GM21515 (cell line): ENCODE measurements at regions not wholly inside any gene's neighbourhood (a gene's known extent, or its start where the extent isn't known, plus 50 kb on each side); places are given as distances from the start of the nearest gene placed in this dataset.

Experiments used
- ATAC-seq: cut with Tn5 transposase; IDR thresholded peaks from one replicate; pipeline ENCODE4 v1.9.1; 2021; ENCODE audit not compliant: unreplicated experiment

GRCh38 chr2:9793156-9793917 lies 49.9 kb upstream of the TAF1B start:
- no peak for ATAC-seq
